Glomerular endothelial cell (primary cell): ENCODE measurements at regions not wholly inside any gene's neighbourhood (a gene's known extent, or its start where the extent isn't known, plus 50 kb on each side); places are given as distances from the start of the nearest gene placed in this dataset.
"Not testable (repeated sequence)": the region's sequence is repeated elsewhere in the genome, so short reads cannot be mapped to it uniquely, and the experiment has no call there.

Source experiments
- DNase-seq: peaks from one replicate; pipeline ENCODE4 v3.0.0-alpha.2; 2011; ENCODE audit warnings: low read depth, low spot score; ENCODE audit errors: extremely low read depth

DNA sequence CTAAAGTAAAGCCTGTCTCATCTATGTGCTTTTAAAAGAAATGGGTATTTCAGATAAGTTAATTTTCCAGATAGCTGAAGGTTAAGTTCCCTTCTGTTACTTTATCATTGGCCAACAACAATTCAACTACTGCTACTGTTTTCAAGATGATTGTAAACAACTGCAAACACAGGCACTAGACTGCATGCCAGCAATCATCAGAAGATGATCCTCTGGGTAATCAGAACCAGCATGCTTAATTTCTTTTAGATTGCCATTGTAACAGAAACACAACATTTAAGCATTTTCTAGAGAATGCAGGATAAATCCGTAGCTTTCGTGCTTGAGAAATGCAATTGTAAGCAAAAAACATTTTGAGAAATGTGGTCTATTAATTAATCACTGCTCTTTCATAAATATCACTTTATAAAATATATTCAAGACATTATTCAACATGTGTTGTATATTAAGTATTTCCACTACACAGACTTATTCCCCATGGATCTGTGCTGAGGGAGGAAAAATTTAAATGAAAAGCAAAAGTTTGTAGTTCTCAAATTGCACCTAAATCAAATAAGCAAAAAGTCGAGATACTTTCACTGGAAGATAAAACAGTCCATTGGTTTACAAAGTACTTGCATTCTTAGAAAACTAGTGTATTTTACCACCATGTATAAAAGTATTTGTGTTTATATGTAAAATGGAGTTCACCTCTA, 133.7 kb downstream of the ATL2 start:
- no peak for DNase-seq

DNA sequence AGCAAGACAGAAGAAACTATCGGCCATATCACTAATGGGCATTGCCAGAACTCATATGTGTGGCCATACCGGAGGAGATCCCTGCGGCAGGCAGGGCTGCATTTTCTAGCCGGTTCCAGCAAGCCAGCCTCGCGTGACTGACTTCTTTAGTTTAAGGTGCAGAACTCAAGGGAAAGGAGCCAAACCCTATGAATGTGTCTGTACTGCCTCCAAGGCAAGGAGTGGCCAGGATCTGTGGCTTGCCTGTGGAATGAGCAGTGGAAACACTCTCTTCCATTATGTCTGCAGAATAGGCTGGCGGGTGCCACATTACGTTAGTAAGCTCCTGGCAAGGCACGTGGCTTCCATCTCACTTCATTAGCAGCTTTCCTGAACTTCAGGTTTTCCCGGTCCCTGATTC, 137.6 kb downstream of the ATL2 start:
- DNase-seq, result no peak

- not testable (repeated sequence) for DNase-seq
Observed at GRCh38 chr2:38238705-38239104, 138.4 kb downstream of the ATL2 start.

DNA sequence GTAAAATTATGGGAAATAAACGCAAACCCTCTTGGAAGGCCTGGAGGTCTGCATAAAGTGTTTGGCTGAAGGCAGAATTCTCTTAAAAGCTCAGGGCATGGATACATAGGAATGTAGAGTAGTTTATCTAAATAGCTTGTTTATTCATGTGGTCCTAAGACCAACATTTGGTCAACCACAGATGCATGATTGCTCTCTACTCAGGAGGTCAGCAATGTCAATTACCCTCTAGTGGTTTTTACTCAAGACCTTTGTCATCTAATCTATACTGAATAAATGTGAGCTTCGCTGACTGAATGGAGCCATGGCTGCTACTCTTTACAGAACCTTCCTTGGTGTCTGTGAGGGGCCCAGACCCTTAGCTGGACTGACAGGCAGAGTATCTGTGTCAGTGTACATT, 139.8 kb downstream of the ATL2 start:
- no peak for DNase-seq

DNA sequence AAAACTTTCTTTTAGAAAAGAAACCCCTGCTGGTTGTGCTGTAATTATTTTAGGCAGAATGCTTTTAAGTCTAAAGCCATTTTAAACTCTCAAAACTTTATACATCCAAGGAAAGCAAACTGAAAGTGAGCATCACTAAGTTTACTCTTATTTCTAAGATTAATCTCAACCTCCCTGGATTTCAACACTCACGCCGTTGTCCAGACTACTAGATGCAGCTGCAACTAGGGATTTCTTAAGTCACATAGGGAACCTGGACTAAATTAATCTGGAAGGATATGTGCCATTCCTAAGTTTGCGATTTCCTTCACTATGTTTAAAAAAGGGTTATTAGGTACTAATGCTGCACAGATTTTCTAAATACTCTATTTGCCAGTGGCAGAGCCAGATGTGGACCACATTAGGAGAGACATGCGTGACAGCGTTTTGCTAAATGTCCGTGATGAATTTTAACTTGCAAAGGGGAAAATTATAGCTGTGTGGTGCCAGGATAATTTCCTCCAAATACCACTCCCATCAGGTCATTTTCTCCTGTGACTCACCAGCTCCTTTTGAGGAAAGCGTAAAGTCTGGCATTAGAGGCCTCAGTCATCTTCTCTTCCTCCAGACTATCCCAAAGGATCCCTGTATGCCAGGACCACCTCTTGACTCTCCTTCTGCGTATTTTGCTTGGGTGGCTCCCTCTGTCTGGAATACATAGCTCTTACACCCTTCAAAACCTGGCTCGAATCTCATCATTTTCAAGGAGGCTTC, 143.7 kb downstream of the ATL2 start:
- DNase-seq, result no peak

GRCh38 chr2:38232454-38232853, 144.6 kb downstream of the ATL2 start:
- DNase-seq, result no peak

- DNase-seq, result no peak
Observed at GRCh38 chr2:38230756-38231155, 146.3 kb downstream of the ATL2 start.

- no peak for DNase-seq
Observed at GRCh38 chr2:38228753-38229152, 148.3 kb downstream of the ATL2 start.

- no peak for DNase-seq
Observed at GRCh38 chr2:38224821-38225437, 149.0 kb upstream of the CYP1B1 start.

DNA sequence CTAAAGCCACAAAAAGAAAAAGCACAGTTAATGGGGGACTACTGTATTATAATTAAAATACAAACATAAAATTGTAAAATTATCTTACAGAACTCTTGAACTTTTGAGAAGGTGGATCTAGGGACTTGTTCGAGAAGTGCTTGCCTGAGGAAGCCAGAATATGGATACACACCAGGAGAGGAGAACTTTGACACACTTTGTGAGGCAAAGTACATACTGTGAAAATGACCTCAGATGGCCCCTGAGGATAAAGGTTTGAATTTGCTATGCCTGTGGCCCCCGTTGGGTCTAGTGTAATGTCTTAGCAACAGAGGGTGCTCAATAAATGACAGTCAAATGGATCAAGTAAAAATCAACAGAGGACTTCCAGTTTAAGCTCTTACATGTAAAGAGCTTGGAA, 148.2 kb upstream of the CYP1B1 start:
- DNase-seq, result no peak

GRCh38 chr2:38223256-38223655, 147.3 kb upstream of the CYP1B1 start:
- no peak for DNase-seq

GRCh38 chr2:38220164-38220563, 144.2 kb upstream of the CYP1B1 start:
- no peak for DNase-seq

DNA sequence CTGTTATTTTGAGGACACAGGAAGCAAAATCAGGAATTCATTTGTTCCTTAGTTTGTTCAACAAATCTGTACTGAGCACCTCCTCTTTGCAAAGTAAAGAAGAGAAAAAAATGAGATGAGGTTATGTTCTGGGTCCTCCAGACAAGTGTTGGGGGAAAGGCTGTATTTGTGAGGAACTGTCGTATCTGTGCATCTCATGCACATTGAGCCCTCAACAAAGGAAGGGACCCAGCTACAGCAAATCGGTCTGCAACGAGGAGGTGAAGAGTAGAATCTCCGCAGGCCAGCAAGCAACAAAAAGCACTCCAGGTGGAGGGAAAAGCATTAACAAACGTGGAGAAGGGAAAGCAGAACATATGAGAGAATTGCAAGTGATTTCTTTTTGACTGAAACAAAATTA, 143.0 kb upstream of the CYP1B1 start:
- DNase-seq, result no peak

GRCh38 chr2:38218591-38218991, 142.6 kb upstream of the CYP1B1 start:
- DNase-seq, result no peak

- DNase-seq, result no peak
Observed at GRCh38 chr2:38217401-38218188, 141.6 kb upstream of the CYP1B1 start.

- DNase-seq, result no peak
Observed at GRCh38 chr2:38216886-38217285, 140.9 kb upstream of the CYP1B1 start.

- no peak for DNase-seq
Observed at GRCh38 chr2:38215993-38216392, 140.0 kb upstream of the CYP1B1 start.

GRCh38 chr2:38215522-38215921, 139.6 kb upstream of the CYP1B1 start:
- no peak for DNase-seq

- no peak for DNase-seq
Observed at GRCh38 chr2:38214209-38214717, 138.3 kb upstream of the CYP1B1 start.

- no peak for DNase-seq
Observed at GRCh38 chr2:38213619-38214167, 137.7 kb upstream of the CYP1B1 start.

- DNase-seq, result no peak
Observed at GRCh38 chr2:38212312-38212711, 136.4 kb upstream of the CYP1B1 start.
